GM18909 (cell line): ENCODE measurements at regions not wholly inside any gene's neighbourhood (a gene's known extent, or its start where the extent isn't known, plus 50 kb on each side); places are given as distances from the start of the nearest gene placed in this dataset.
"Not testable (repeated sequence)": the region's sequence is repeated elsewhere in the genome, so short reads cannot be mapped to it uniquely, and the experiment has no call there.

Experiments
- ATAC-seq: cut with Tn5 transposase; IDR thresholded peaks from one replicate; pipeline ENCODE4 v1.9.1; 2021; ENCODE audit warnings: mild to moderate bottlenecking; ENCODE audit not compliant: unreplicated experiment, poor library complexity

- no peak for ATAC-seq
Measured at GRCh38 chr3:104886220-104886995, 480.3 kb upstream of the ALCAM start.

GRCh38 chr3:104887069-104887468, 479.6 kb upstream of the ALCAM start:
- ATAC-seq = no peak

- no peak for ATAC-seq
Measured at GRCh38 chr3:104887619-104888018, 479.1 kb upstream of the ALCAM start.

GRCh38 chr3:104892044-104892443, 474.7 kb upstream of the ALCAM start:
- ATAC-seq = no peak

GRCh38 chr3:104896624-104897023, 470.1 kb upstream of the ALCAM start:
- no peak for ATAC-seq

GRCh38 chr3:104901396-104901795, 465.3 kb upstream of the ALCAM start:
- ATAC-seq = no peak

GRCh38 chr3:104903064-104903463, 463.6 kb upstream of the ALCAM start:
- ATAC-seq = no peak

- no peak for ATAC-seq
Measured at GRCh38 chr3:104906001-104906639, 460.6 kb upstream of the ALCAM start.

- no peak for ATAC-seq
Measured at GRCh38 chr3:104907507-104907906, 459.2 kb upstream of the ALCAM start.

- ATAC-seq = no peak
Measured at GRCh38 chr3:104908761-104909160, 457.9 kb upstream of the ALCAM start.

GRCh38 chr3:104909198-104909597, 457.5 kb upstream of the ALCAM start:
- ATAC-seq = no peak

- no peak for ATAC-seq
Measured at GRCh38 chr3:104909721-104910120, 457.0 kb upstream of the ALCAM start.

- no peak for ATAC-seq
Measured at GRCh38 chr3:104911376-104911775, 455.3 kb upstream of the ALCAM start.

GRCh38 chr3:104916971-104917370, 449.7 kb upstream of the ALCAM start:
- ATAC-seq = no peak

GRCh38 chr3:104920512-104920911, 446.2 kb upstream of the ALCAM start:
- no peak for ATAC-seq

GRCh38 chr3:104933972-104934371, 432.7 kb upstream of the ALCAM start:
- ATAC-seq = no peak

GRCh38 chr3:104935613-104936012, 431.1 kb upstream of the ALCAM start:
- ATAC-seq = no peak

- no peak for ATAC-seq
Measured at GRCh38 chr3:104939196-104939595, 427.5 kb upstream of the ALCAM start.

- no peak for ATAC-seq
Measured at GRCh38 chr3:104941785-104942184, 424.9 kb upstream of the ALCAM start.

- no peak for ATAC-seq
Measured at GRCh38 chr3:104943974-104944373, 422.7 kb upstream of the ALCAM start.

GRCh38 chr3:104947943-104948342, 418.8 kb upstream of the ALCAM start:
- no peak for ATAC-seq

GRCh38 chr3:104949810-104950209, 416.9 kb upstream of the ALCAM start:
- ATAC-seq = not testable (repeated sequence)
